HG02623 (cell line): ENCODE measurements at regions not wholly inside any gene's neighbourhood (a gene's known extent, or its start where the extent isn't known, plus 50 kb on each side); places are given as distances from the start of the nearest gene placed in this dataset.
"Not testable (repeated sequence)": the region's sequence is repeated elsewhere in the genome, so short reads cannot be mapped to it uniquely, and the experiment has no call there.

ENCODE experiments used
- ATAC-seq: cut with Tn5 transposase; IDR thresholded peaks from one replicate; pipeline ENCODE4 v1.9.1; 2021; ENCODE audit warnings: moderate library complexity; ENCODE audit not compliant: unreplicated experiment

- peak; percentile 99 for ATAC-seq
These were observed 232.3 kb downstream of the TLR4 start for GRCh38 chr9:117936185-117937130.

- no peak for ATAC-seq
These were observed 233.9 kb downstream of the TLR4 start for GRCh38 chr9:117938086-117938485.

- no peak for ATAC-seq
These were observed 234.7 kb downstream of the TLR4 start for GRCh38 chr9:117938896-117939295.

- not testable (repeated sequence) for ATAC-seq
These were observed 240.5 kb downstream of the TLR4 start for GRCh38 chr9:117944750-117945149.

- no peak for ATAC-seq
These were observed 241.1 kb downstream of the TLR4 start for GRCh38 chr9:117945286-117945685.

GRCh38 chr9:117951127-117951526 is 246.9 kb downstream of the TLR4 start:
- ATAC-seq: no peak

- no peak for ATAC-seq
These were observed 248.4 kb downstream of the TLR4 start for GRCh38 chr9:117952581-117952980.

GRCh38 chr9:117957267-117957666 is 253.1 kb downstream of the TLR4 start:
- no peak for ATAC-seq

GRCh38 chr9:117958726-117959125 is 254.5 kb downstream of the TLR4 start:
- no peak for ATAC-seq

GRCh38 chr9:117963493-117964090 is 259.4 kb downstream of the TLR4 start:
- ATAC-seq: no peak

- ATAC-seq: no peak
These were observed 266.3 kb downstream of the TLR4 start for GRCh38 chr9:117970276-117971050.

- ATAC-seq: no peak
These were observed 269.9 kb downstream of the TLR4 start for GRCh38 chr9:117974108-117974507.

- no peak for ATAC-seq
These were observed 275.7 kb downstream of the TLR4 start for GRCh38 chr9:117979914-117980313.

GRCh38 chr9:117987945-117988344 is 283.7 kb downstream of the TLR4 start:
- no peak for ATAC-seq

GRCh38 chr9:117992006-117992405 is 287.8 kb downstream of the TLR4 start:
- ATAC-seq: no peak

GRCh38 chr9:118000581-118000980 is 296.4 kb downstream of the TLR4 start:
- no peak for ATAC-seq

GRCh38 chr9:118003240-118003639 is 299.0 kb downstream of the TLR4 start:
- no peak for ATAC-seq

- ATAC-seq: no peak
These were observed 304.0 kb downstream of the TLR4 start for GRCh38 chr9:118008246-118008645.

- ATAC-seq: no peak
These were observed 305.4 kb downstream of the TLR4 start for GRCh38 chr9:118009614-118010013.

GRCh38 chr9:118017607-118018122 is 313.5 kb downstream of the TLR4 start:
- ATAC-seq: no peak

- ATAC-seq: no peak
These were observed 319.4 kb downstream of the TLR4 start for GRCh38 chr9:118023644-118024043.
